PC-9 (cell line): ENCODE measurements at regions not wholly inside any gene's neighbourhood (a gene's known extent, or its start where the extent isn't known, plus 50 kb on each side); places are given as distances from the start of the nearest gene placed in this dataset.

Experiments
- EZH2 ChIP-seq: fragments of 200-600 bp; sonication (generic); IDR thresholded peaks from 2 replicates; pipeline ENCODE4 v1.8.0; 2017; ENCODE audit warnings: antibody characterized with exemption, low read depth
- TF ChIP-seq, protein P1 (sequence below): fragments of 200-600 bp; sonication (generic); conservative IDR thresholded peaks from 2 replicates; pipeline ENCODE4 v1.6.1; 2017; ENCODE audit warnings: mixed run types, antibody characterized with exemption, mild to moderate bottlenecking, moderate library complexity

DNA sequence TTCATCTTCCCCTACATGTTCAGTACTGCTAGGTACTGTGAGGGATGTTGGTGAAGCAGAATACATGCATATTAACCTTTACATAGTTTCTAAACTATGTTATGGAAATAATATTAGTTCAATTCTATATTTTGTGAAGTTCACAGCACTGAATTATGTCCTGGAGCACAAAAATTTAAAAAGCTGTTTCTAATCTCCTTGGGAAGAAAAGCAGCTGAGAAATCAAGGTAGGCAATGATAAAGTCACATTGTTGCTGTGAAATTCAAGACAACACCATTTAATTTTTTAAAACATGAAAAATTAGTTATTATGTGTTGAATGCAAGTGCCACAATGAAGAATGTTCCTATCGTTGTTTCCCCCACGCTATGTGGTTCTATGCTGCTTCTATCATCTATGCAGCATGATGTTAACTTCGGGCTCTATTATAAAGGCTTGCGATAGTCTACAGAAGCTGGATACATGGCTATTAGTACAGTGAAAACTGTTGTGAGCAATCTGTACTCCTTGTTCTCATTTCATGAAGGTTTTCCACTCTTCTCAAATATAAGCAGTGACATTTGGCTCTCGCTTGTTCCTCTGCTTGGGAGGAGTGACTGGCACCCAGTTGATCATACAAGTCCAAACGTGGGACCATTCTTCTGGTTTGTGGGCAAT, 164.3 kb downstream of the AASDHPPT start:
- TF ChIP-seq, protein P1, sequence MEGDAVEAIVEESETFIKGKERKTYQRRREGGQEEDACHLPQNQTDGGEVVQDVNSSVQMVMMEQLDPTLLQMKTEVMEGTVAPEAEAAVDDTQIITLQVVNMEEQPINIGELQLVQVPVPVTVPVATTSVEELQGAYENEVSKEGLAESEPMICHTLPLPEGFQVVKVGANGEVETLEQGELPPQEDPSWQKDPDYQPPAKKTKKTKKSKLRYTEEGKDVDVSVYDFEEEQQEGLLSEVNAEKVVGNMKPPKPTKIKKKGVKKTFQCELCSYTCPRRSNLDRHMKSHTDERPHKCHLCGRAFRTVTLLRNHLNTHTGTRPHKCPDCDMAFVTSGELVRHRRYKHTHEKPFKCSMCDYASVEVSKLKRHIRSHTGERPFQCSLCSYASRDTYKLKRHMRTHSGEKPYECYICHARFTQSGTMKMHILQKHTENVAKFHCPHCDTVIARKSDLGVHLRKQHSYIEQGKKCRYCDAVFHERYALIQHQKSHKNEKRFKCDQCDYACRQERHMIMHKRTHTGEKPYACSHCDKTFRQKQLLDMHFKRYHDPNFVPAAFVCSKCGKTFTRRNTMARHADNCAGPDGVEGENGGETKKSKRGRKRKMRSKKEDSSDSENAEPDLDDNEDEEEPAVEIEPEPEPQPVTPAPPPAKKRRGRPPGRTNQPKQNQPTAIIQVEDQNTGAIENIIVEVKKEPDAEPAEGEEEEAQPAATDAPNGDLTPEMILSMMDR, result no peak
- no peak for TF ChIP-seq EZH2
